K562 (cell line): ENCODE measurements at regions not wholly inside any gene's neighbourhood (a gene's known extent, or its start where the extent isn't known, plus 50 kb on each side); places are given as distances from the start of the nearest gene placed in this dataset.

Experiments
- ATAC-seq: fragments of 200-7000 bp; cut with Tn5 transposase; 3 replicates; pipeline ENCODE4 v1.9.1; 2020; ENCODE audit warnings: moderate library complexity
- BruUV-seq: library from RNA; stranded (reverse); fragments of 400-500 nt; replicated peaks from 2 replicates; lab custom pipeline; 2021; lab: Mats Ljungman, UMichigan
- CTCF ChIA-PET: fragments of 300-600 bp; formaldehyde crosslinking; extraction: SDS; loops from one replicate; lab custom pipeline; 2021; ENCODE audit warnings: low intra/inter-chr PET ratio; lab: Yijun Ruan, JAX
- POLR2A ChIA-PET: fragments of 300-600, 350-650 bp; sonication (Branson Sonifier 250); formaldehyde crosslinking; extraction: SDS; loops from one replicate; lab custom pipeline; 2021; ENCODE audit warnings: antibody characterized with exemption, inconsistent platforms; lab: Yijun Ruan, JAX
- DNase-seq, 4 experiments: peaks; one replicate each; pipeline versions ENCODE4 v3.0.0 to v3.0.0-alpha.2; 2011 to 2018; ENCODE audit warnings: low spot score in 3 of 4, mixed read lengths in 3 of 4; ENCODE audit errors: extremely low read depth in 1 of 4
- FAIRE-seq: peaks from 2 replicates; lab custom pipeline; 2011; peaks lifted over from hg19 to GRCh38; lab: Jason Lieb, UNC
- H2AFZ ChIP-seq: 2 replicates; pipeline ENCODE4 v1.6.0; 2011; ENCODE audit warnings: low read depth, low read length, control low read depth, inconsistent platforms
- H3K27ac ChIP-seq: fragments of 200-600 bp; 3 replicates; pipeline ENCODE4 v1.8.0; 2011; ENCODE audit warnings: low read depth, mild to moderate bottlenecking, control low read depth, inconsistent platforms, low read length, moderate library complexity, mixed read lengths; ENCODE audit errors: extremely low read depth
- H3K27me3 ChIP-seq, 2 experiments: fragments of 300-600 bp in 1 of 2; 2 replicates in 1 of 2; 3 replicates in 1 of 2; pipeline versions ENCODE4 v1.6.0 to v1.8.0; 2011; ENCODE audit warnings: inconsistent platforms in 2 of 2, low read length in 2 of 2, mild to moderate bottlenecking in 1 of 2, mixed read lengths in 1 of 2, moderate library complexity in 1 of 2; ENCODE audit not compliant: control insufficient read depth in 2 of 2, insufficient read depth in 2 of 2
- H3K36me3 ChIP-seq: fragments of 300-600 bp; 3 replicates; pipeline ENCODE4 v1.8.0; 2011; ENCODE audit warnings: mild to moderate bottlenecking, low read length, inconsistent platforms; ENCODE audit not compliant: control insufficient read depth, insufficient read depth
- H3K4me1 ChIP-seq, 2 experiments: fragments of 200-600 bp in 1 of 2; replicated peaks in 1 of 2; 2 replicates in 1 of 2; 3 replicates in 1 of 2; pipeline versions ENCODE4 v1.5.1 to v1.8.0; 2011; ENCODE audit warnings: inconsistent platforms in 2 of 2, low read length in 2 of 2, mild to moderate bottlenecking in 1 of 2, mixed read lengths in 1 of 2, moderate library complexity in 1 of 2; ENCODE audit not compliant: control insufficient read depth in 2 of 2, insufficient read depth in 2 of 2
- H3K4me2 ChIP-seq: 2 replicates; pipeline ENCODE4 v1.6.1; 2011; ENCODE audit warnings: low read length, control low read depth, inconsistent platforms, mixed read lengths; ENCODE audit not compliant: insufficient read depth
- H3K4me3 ChIP-seq: fragments of 200-600 bp; sonication (generic), shearing (Covaris generic); 2 replicates; pipeline ENCODE4 v1.5.1; 2016; ENCODE audit warnings: control low read depth, inconsistent platforms
- H3K79me2 ChIP-seq: fragments of 200-600 bp; 3 replicates; pipeline ENCODE4 v1.8.0; 2011; ENCODE audit warnings: low read length, inconsistent platforms; ENCODE audit not compliant: control insufficient read depth, insufficient read depth
- H3K9ac ChIP-seq, 2 experiments: 2 replicates each; pipeline versions ENCODE4 v1.6.0 to v1.6.1; 2011; ENCODE audit warnings: low read depth in 2 of 2, low read length in 2 of 2, control low read depth in 1 of 2, inconsistent platforms in 1 of 2, mild to moderate bottlenecking in 1 of 2, mixed read lengths in 1 of 2; ENCODE audit not compliant: insufficient read depth in 1 of 2
- H3K9me1 ChIP-seq: one replicate; pipeline ENCODE4 v1.6.0; 2011; ENCODE audit warnings: inconsistent platforms, mild to moderate bottlenecking, low read length, moderate library complexity; ENCODE audit not compliant: control insufficient read depth, insufficient read depth
- H3K9me3 ChIP-seq: replicated peaks from 2 replicates; pipeline ENCODE4 v1.5.1; 2011; ENCODE audit warnings: low read depth, low read length, inconsistent platforms; ENCODE audit not compliant: control insufficient read depth, insufficient read depth
- H4K20me1 ChIP-seq: replicated peaks from 2 replicates; pipeline ENCODE4 v1.6.1; 2011; ENCODE audit warnings: low read length, inconsistent platforms, mixed read lengths; ENCODE audit not compliant: control insufficient read depth, insufficient read depth
- GATAD2B ChIP-seq: fragments of 450-650 bp; IDR thresholded peaks from 2 replicates; pipeline ENCODE4 v1.6.1; 2017; ENCODE audit warnings: mild to moderate bottlenecking, borderline replicate concordance
- JUN ChIP-seq, 2 experiments: sonication (generic) in 1 of 2; formaldehyde crosslinking in 1 of 2; IDR thresholded peaks; 2 replicates each; pipeline versions ENCODE4 v1.6.1 to v1.8.0; 2012 to 2022; ENCODE audit warnings: borderline replicate concordance in 2 of 2, mild to moderate bottlenecking in 2 of 2, improper control_type of control experiment in 1 of 2, low read depth in 1 of 2, low read length in 1 of 2, missing genetic modification reagents in 1 of 2
- MCM3 ChIP-seq: fragments of 450-650 bp; IDR thresholded peaks from 2 replicates; pipeline ENCODE4 v1.6.1; 2016
- NBN ChIP-seq: fragments of 450-650 bp; IDR thresholded peaks from 2 replicates; pipeline ENCODE4 v1.6.1; 2016; ENCODE audit warnings: low read depth, mild to moderate bottlenecking
- TCF15 ChIP-seq: fragments of 250-450 bp; sonication (Bioruptor Pico); IDR thresholded peaks from 2 replicates; pipeline ENCODE4 v1.8.0; 2022; ENCODE audit warnings: moderate library complexity, mild to moderate bottlenecking, inconsistent platforms
- TFAM ChIP-seq: fragments of 250-450 bp; sonication (Bioruptor Pico); conservative IDR thresholded peaks from 2 replicates; pipeline ENCODE4 v1.5.0; 2021; ENCODE audit warnings: mild to moderate bottlenecking, moderate library complexity
- ZNF263 ChIP-seq: sonication (generic); formaldehyde crosslinking; IDR thresholded peaks from 2 replicates; pipeline ENCODE4 v1.8.0; 2022; ENCODE audit warnings: mild to moderate bottlenecking, missing genetic modification reagents, borderline replicate concordance
- in situ Hi-C: fragments of 300-500 bp; cut with MboI; formaldehyde crosslinking; loops from 4 replicates; pipeline ENCODE4 v1.15.0; 2018; ENCODE audit warnings: inconsistent platforms, mixed read lengths
- intact Hi-C: fragments of 100-400 bp; cut with micrococcal nuclease; formaldehyde crosslinking; loops from 2 replicates; pipeline ENCODE4 v1.14.2; 2022

GRCh38 chr1:88398338-88398737 lies 285.7 kb upstream of the PKN2 start:
- no peaks in the 10 kb centered on the region for H3K36me3 ChIP-seq
- ChIA-PET CTCF (no interaction called here), POLR2A (no interaction called here)
- no peaks in the 10 kb centered on the region; the same call in 1 of the 2 replicates for H3K9me3 ChIP-seq
- H3K4me3 ChIP-seq = no peak overlapping the region
- BruUV-seq = no TSS peak
- intact Hi-C loops = no loop called here
- no peak overlapping the region for H2AFZ ChIP-seq
- in situ Hi-C loops = no loop called here
- no peaks in the 10 kb centered on the region for H3K79me2 ChIP-seq
- no peaks in the 10 kb centered on the region for H3K27me3 ChIP-seq
- no peaks in the 10 kb centered on the region for H4K20me1 ChIP-seq
- H3K9me1 ChIP-seq = no peaks in the 10 kb centered on the region
- H3K27ac ChIP-seq = no peak overlapping the region
- FAIRE-seq (no peak), ATAC-seq (no peak), DNase-seq (no peak)
- no peak overlapping the region for H3K9ac ChIP-seq
- TF ChIP-seq TFAM (CRISPR knock-in tag) (no peak), GATAD2B (no peak), TCF15 (CRISPR knock-in tag) (no peak), ZNF263 (CRISPR knock-in tag) (no peak), MCM3 (no peak), JUN (IDR thresholded peaks at IDR 0.05; ENCODE audit: borderline replicate concordance, low read depth, low read length) (no peak), JUN (CRISPR knock-in tag; IDR thresholded peaks at IDR 0.05; ENCODE audit: borderline replicate concordance) (no peak), NBN (no peak)
- no peak overlapping the region for H3K4me2 ChIP-seq
- H3K4me1 ChIP-seq = no peaks in the 10 kb centered on the region
